ENCODE measurements at regions not wholly inside any gene's neighbourhood (a gene's known extent, or its start where the extent isn't known, plus 50 kb on each side); places are given as distances from the start of the nearest gene placed in this dataset.

- TF ChIP-seq, protein P1, sequence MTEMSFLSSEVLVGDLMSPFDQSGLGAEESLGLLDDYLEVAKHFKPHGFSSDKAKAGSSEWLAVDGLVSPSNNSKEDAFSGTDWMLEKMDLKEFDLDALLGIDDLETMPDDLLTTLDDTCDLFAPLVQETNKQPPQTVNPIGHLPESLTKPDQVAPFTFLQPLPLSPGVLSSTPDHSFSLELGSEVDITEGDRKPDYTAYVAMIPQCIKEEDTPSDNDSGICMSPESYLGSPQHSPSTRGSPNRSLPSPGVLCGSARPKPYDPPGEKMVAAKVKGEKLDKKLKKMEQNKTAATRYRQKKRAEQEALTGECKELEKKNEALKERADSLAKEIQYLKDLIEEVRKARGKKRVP (CRISPR knock-in tag; IDR thresholded peaks at IDR 0.05), result no peak
- TF ChIP-seq HMG20B (CRISPR knock-in tag; conservative IDR thresholded peaks at IDR 0.05), result no peak
- no peak for TF ChIP-seq EEA1 (CRISPR knock-in tag; IDR thresholded peaks at IDR 0.05; ENCODE audit: borderline replicate concordance)
These were observed 186.0 kb downstream of the TMTC3 start (continued) for GRCh38 chr12:88328090-88328489.

DNA sequence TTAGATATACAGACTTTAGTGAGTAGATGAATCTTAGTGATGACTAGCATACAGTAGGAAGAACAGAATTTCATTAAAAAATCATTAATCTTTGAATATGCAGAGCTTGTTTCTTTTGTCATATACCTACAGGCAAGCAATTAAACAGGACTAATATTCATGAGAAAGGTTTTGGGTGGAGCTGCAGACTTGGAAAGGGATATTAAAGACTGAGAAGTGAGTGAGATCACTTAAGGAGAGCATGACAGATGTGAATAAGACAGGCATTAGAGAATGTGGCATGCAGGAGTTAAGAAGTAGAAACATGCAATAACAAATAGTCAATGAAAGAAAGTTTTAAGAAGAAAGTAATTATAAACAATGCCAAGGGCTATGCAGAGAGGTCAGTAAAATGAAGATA is 187.7 kb downstream of the TMTC3 start:
- H3K27ac ChIP-seq (ENCODE audit: extremely low read length, insufficient read depth, low read length), result no peak overlapping the region
- no peak overlapping the region for H3K4me3 ChIP-seq (replicated peaks in 1 of 3; ENCODE audit: insufficient read depth in 1 of 3, low read depth in 2 of 3, low read length in 3 of 3)
- no peaks in the 10 kb centered on the region for H3K79me2 ChIP-seq (ENCODE audit: insufficient read depth, low read length)
- TF ChIP-seq, protein P2, sequence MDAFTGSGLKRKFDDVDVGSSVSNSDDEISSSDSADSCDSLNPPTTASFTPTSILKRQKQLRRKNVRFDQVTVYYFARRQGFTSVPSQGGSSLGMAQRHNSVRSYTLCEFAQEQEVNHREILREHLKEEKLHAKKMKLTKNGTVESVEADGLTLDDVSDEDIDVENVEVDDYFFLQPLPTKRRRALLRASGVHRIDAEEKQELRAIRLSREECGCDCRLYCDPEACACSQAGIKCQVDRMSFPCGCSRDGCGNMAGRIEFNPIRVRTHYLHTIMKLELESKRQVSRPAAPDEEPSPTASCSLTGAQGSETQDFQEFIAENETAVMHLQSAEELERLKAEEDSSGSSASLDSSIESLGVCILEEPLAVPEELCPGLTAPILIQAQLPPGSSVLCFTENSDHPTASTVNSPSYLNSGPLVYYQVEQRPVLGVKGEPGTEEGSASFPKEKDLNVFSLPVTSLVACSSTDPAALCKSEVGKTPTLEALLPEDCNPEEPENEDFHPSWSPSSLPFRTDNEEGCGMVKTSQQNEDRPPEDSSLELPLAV (CRISPR knock-in tag; conservative IDR thresholded peaks at IDR 0.05; ENCODE audit: low read depth), result no peak
- no peak for TF ChIP-seq MXI1 (IDR thresholded peaks at IDR 0.05; ENCODE audit: borderline replicate concordance, low read depth, low read length)
- TF ChIP-seq ZNF781 (CRISPR knock-in tag; IDR thresholded peaks at IDR 0.05; ENCODE audit: borderline replicate concordance, not compliant biosample characterization), result no peak
- TF ChIP-seq, protein P3, sequence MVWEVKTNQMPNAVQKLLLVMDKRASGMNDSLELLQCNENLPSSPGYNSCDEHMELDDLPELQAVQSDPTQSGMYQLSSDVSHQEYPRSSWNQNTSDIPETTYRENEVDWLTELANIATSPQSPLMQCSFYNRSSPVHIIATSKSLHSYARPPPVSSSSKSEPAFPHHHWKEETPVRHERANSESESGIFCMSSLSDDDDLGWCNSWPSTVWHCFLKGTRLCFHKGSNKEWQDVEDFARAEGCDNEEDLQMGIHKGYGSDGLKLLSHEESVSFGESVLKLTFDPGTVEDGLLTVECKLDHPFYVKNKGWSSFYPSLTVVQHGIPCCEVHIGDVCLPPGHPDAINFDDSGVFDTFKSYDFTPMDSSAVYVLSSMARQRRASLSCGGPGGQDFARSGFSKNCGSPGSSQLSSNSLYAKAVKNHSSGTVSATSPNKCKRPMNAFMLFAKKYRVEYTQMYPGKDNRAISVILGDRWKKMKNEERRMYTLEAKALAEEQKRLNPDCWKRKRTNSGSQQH (CRISPR knock-in tag; IDR thresholded peaks at IDR 0.05; ENCODE audit: low read depth), result no peak
- TF ChIP-seq AHR (CRISPR knock-in tag; IDR thresholded peaks at IDR 0.05), result no peak
- no peak for TF ChIP-seq TAF1 (CRISPR knock-in tag; IDR thresholded peaks at IDR 0.05)
- no peak for TF ChIP-seq ZNF326 (CRISPR knock-in tag; IDR thresholded peaks at IDR 0.05; ENCODE audit: borderline replicate concordance)
- TF ChIP-seq, protein P4, sequence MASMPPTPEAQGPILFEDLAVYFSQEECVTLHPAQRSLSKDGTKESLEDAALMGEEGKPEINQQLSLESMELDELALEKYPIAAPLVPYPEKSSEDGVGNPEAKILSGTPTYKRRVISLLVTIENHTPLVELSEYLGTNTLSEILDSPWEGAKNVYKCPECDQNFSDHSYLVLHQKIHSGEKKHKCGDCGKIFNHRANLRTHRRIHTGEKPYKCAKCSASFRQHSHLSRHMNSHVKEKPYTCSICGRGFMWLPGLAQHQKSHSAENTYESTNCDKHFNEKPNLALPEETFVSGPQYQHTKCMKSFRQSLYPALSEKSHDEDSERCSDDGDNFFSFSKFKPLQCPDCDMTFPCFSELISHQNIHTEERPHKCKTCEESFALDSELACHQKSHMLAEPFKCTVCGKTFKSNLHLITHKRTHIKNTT (CRISPR knock-in tag; IDR thresholded peaks at IDR 0.05), result no peak
- no peaks in the 10 kb centered on the region for H3K36me3 ChIP-seq (replicated peaks in 1 of 2; ENCODE audit: control insufficient read depth in 1 of 2, insufficient read depth in 2 of 2, low read length in 2 of 2)
- H3K4me1 ChIP-seq (ENCODE audit: insufficient read depth, low read length), result no peaks in the 10 kb centered on the region
- no peak for ATAC-seq
- H3K27me3 ChIP-seq (ENCODE audit: control insufficient read depth in 1 of 2, insufficient read depth in 2 of 2, low read length in 2 of 2), result no peaks in the 10 kb centered on the region
- in situ Hi-C loops (cut with HindIII; ENCODE audit: extremely low pct_ligation_motif_present, low pct_unique_long_range_greater_than_20kb) (no loop called here), intact Hi-C loops (cut with micrococcal nuclease; ENCODE audit: unreplicated experiment) (no loop called here)
- BruUV-seq (replicated peaks), result no TSS peak
- DNase-seq (ENCODE audit: low spot score), result no peak
- CTCF ChIA-PET (ENCODE audit: low intra/inter-chr PET ratio, low total read pairs), result no interaction called here
- no peak overlapping the region for H2AFZ ChIP-seq (ENCODE audit: low read length)
- no peak for FAIRE-seq
- H3K4me2 ChIP-seq (ENCODE audit: low read depth, low read length), result no peak overlapping the region
- no peaks in the 10 kb centered on the region for H4K20me1 ChIP-seq (ENCODE audit: insufficient read depth, low read length)
- POLR2A ChIA-PET, result no interaction called here
- no peaks in the 10 kb centered on the region for H3K9me3 ChIP-seq (ENCODE audit: low read length)
- no peak overlapping the region for H3K9ac ChIP-seq (ENCODE audit: insufficient read depth, low read depth, low read length)
